Ishikawa (cell line): ENCODE measurements at regions not wholly inside any gene's neighbourhood (a gene's known extent, or its start where the extent isn't known, plus 50 kb on each side); places are given as distances from the start of the nearest gene placed in this dataset.

Experiments
- CEBPB ChIP-seq: IDR thresholded peaks from 2 replicates; pipeline ENCODE4 v1.6.1; 2012
- CREB1 ChIP-seq: IDR thresholded peaks from 2 replicates; pipeline ENCODE4 v1.6.1; 2012; ENCODE audit warnings: low read depth
- EGR1 ChIP-seq: IDR thresholded peaks from 2 replicates; pipeline ENCODE4 v1.6.1; 2012
- EP300 ChIP-seq: IDR thresholded peaks from 2 replicates; pipeline ENCODE4 v1.6.1; 2012; ENCODE audit warnings: borderline replicate concordance
- FOXM1 ChIP-seq: IDR thresholded peaks from 2 replicates; pipeline ENCODE4 v1.6.1; 2012; ENCODE audit warnings: low read depth, borderline replicate concordance
- NFIC ChIP-seq: IDR thresholded peaks from 2 replicates; pipeline ENCODE4 v1.6.1; 2012
- RAD21 ChIP-seq: IDR thresholded peaks from 2 replicates; pipeline ENCODE4 v1.6.1; 2012; ENCODE audit warnings: low read depth
- TAF1 ChIP-seq: IDR thresholded peaks from 2 replicates; pipeline ENCODE4 v1.6.1; 2012; ENCODE audit warnings: low read depth, mild to moderate bottlenecking
- TCF12 ChIP-seq: IDR thresholded peaks from 2 replicates; pipeline ENCODE4 v1.6.1; 2012; ENCODE audit warnings: low read depth
- TEAD4 ChIP-seq: IDR thresholded peaks from 2 replicates; pipeline ENCODE4 v1.6.1; 2012
- USF1 ChIP-seq: IDR thresholded peaks from 2 replicates; pipeline ENCODE4 v1.6.1; 2012
- YY1 ChIP-seq: IDR thresholded peaks from 2 replicates; pipeline ENCODE4 v1.6.1; 2012; ENCODE audit warnings: low read depth
- ZBTB7A ChIP-seq: IDR thresholded peaks from 2 replicates; pipeline ENCODE4 v1.6.1; 2012; ENCODE audit warnings: low read depth
- TF ChIP-seq, protein P1 (sequence below): IDR thresholded peaks from 2 replicates; pipeline ENCODE4 v1.6.1; 2012

DNA sequence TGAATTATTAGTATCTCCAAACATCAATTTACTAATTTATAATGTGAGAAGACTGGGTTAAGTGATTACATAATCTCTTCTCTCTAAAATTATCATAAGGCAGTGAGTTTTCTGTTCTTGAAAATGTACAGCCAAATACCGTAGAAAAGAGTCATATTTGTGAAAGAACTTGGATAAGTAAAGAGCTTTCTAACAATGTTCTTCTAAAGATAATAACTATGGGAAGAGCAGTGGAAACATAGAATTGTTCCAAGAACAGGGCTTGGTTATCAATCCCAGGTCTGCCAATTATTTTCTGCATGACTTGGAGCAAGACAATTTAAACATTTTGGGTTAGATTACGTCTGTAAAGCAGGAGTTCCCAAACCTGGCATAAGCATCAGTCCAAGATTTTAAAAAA is 198.1 kb upstream of the SGK1 start:
- no peak for TF ChIP-seq TCF12
- TF ChIP-seq CEBPB: no peak
- TF ChIP-seq RAD21: no peak
- no peak for TF ChIP-seq TEAD4
- TF ChIP-seq, protein P1, sequence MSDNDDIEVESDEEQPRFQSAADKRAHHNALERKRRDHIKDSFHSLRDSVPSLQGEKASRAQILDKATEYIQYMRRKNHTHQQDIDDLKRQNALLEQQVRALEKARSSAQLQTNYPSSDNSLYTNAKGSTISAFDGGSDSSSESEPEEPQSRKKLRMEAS: no peak
- TF ChIP-seq EP300: no peak
- TF ChIP-seq TAF1: no peak
- TF ChIP-seq NFIC: no peak
- no peak for TF ChIP-seq YY1
- no peak for TF ChIP-seq ZBTB7A
- no peak for TF ChIP-seq CREB1
- TF ChIP-seq USF1: no peak
- TF ChIP-seq FOXM1: no peak
- TF ChIP-seq EGR1: no peak
